ENCODE measurements at regions not wholly inside any gene's neighbourhood (a gene's known extent, or its start where the extent isn't known, plus 50 kb on each side); places are given as distances from the start of the nearest gene placed in this dataset.

DNA sequence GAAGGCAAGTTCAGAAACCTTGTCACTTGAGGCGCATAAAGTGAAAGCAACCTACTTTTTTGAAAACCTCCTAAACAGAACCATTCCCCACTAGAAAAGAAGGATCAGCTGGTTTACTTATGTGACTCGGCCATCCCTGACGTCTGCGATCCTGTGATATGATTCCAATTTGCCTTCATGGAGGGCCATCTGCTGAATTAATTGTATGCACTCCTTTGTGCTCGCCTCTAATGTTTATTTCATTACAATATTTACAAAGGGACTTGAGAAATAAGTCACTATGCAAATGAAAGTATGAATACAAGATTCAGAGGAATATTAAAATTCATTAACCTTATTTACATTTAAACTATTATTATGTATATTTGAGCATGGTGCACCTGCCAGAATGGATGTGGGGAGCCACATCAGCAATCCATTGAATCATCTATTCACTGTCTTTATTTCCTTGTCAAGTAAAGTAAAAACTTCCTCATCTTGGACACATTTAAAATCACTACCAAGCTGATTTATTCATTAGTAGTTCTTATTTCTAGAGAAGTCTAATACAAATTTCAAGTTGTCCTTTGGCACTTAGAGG is 96.5 kb downstream of the RBM43 start:
- WGBS, 2 donors: 93 to 96% methylated on average over 5 of the region's 5 CpGs
- Histone ChIP-seq H3K27me3 (ENCODE audit: control insufficient read depth in 1 of 2, insufficient read depth in 2 of 2, low read length in 1 of 2) (no peaks in the 10 kb centered on the region), H3K4me1 (ENCODE audit: control insufficient read depth in 1 of 2, insufficient read depth in 2 of 2, low read length in 2 of 2) (no peaks in the 10 kb centered on the region), H3K27ac (ENCODE audit: low read depth in 1 of 2, low read length in 2 of 2) (no peak overlapping the region), H3K36me3 (ENCODE audit: control insufficient read depth in 1 of 2, insufficient read depth in 2 of 2, low read length in 1 of 2) (no peaks in the 10 kb centered on the region), H3K4me3 (ENCODE audit: low read length in 2 of 2) (no peak overlapping the region), H3K9me3 (ENCODE audit: control insufficient read depth, low read length) (no peaks in the 10 kb centered on the region)
- intact Hi-C loops (cut with DNase I): no loop called here
- ATAC-seq (ENCODE audit: low FRiP score) (no peak), DNase-seq (no peak)

DNA sequence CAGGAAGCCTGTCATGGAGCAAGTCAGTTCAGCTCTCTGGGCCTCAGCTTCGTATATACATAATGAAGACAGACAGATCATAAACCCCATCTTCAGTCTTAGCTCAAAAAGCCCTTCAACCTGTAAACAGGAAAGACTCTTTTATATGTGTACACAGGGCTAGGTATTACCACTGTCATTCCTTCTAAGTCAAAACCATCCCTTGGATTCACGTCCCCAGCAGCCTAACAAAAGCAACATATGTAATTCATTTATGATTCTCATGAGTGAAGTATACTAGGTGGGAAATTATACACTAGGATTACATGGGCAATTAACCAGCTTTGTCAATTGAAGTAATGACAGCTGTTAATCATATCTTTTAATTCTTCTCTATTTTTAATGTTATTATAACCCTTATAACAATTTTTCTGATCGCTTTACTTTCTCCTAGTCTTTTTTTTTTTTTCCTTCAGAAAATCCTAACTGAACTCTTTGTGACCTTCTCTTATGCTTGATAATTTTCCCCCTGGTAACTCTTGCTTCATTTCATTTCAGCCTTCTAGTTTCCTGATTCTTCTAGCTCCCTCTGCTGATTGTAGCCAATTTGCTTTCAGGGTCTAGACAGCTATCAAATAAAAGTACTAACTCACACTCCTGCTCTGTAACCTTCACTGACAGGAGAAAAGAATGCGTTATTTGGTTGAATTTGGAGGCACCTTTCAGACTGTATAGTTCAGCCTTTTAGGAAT is 99.7 kb downstream of the RBM43 start:
- no peaks in the 10 kb centered on the region for H3K4me1 ChIP-seq (ENCODE audit: control insufficient read depth in 1 of 2, insufficient read depth in 2 of 2, low read length in 2 of 2)
- no peak overlapping the region for H3K27ac ChIP-seq (ENCODE audit: low read depth in 1 of 2, low read length in 2 of 2)
- WGBS, 2 donors: 63% methylated on average over 4 of the region's 4 CpGs
- ATAC-seq (ENCODE audit: low FRiP score) (no peak), DNase-seq (no peak)
- no peaks in the 10 kb centered on the region for H3K9me3 ChIP-seq (ENCODE audit: control insufficient read depth, low read length)
- H3K36me3 ChIP-seq (ENCODE audit: control insufficient read depth in 1 of 2, insufficient read depth in 2 of 2, low read length in 1 of 2): no peaks in the 10 kb centered on the region
- intact Hi-C loops (cut with DNase I): no loop called here
- no peaks in the 10 kb centered on the region for H3K27me3 ChIP-seq (ENCODE audit: control insufficient read depth in 1 of 2, insufficient read depth in 2 of 2, low read length in 1 of 2)
- no peak overlapping the region for H3K4me3 ChIP-seq (ENCODE audit: low read length in 2 of 2)

DNA sequence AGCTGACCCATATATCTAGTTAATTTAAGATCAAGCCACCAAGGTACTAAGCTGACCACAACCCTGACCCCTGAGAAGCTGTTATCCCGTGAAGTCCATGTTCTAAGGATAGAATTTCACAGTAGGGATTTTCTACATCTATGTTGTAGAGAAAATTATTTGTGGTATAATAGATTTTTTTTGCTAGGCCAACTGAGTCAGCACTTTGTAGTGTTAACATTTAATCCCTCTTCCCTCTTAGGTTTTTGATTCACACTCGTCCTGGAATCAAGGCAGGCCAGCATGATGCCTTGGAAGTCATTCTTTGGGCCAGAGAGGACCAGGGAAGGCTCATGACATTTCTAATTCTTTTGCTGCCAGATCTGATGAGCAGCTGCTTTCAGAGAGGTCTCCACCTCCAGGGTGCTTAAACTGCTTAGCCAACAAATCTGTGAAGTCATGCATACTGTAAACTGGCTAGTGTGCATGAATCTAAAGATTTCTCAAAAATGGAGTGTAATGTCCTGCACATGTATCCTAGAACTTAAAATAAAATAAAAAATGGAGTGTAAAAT is 102.5 kb downstream of the RBM43 start:
- Histone ChIP-seq H3K27me3 (ENCODE audit: control insufficient read depth in 1 of 2, insufficient read depth in 2 of 2, low read length in 1 of 2) (no peaks in the 10 kb centered on the region), H3K4me1 (ENCODE audit: control insufficient read depth in 1 of 2, insufficient read depth in 2 of 2, low read length in 2 of 2) (no peaks in the 10 kb centered on the region), H3K4me3 (ENCODE audit: low read length in 2 of 2) (no peak overlapping the region), H3K36me3 (ENCODE audit: control insufficient read depth in 1 of 2, insufficient read depth in 2 of 2, low read length in 1 of 2) (no peaks in the 10 kb centered on the region), H3K9me3 (ENCODE audit: control insufficient read depth, low read length) (no peaks in the 10 kb centered on the region), H3K27ac (ENCODE audit: low read depth in 1 of 2, low read length in 2 of 2) (no peak overlapping the region)
- DNase-seq: no peak
- no peak for ATAC-seq (ENCODE audit: low FRiP score)
- intact Hi-C loops (cut with DNase I): no loop called here
- WGBS, 2 donors: 79 to 82% methylated on average over 2 of the region's 2 CpGs

DNA sequence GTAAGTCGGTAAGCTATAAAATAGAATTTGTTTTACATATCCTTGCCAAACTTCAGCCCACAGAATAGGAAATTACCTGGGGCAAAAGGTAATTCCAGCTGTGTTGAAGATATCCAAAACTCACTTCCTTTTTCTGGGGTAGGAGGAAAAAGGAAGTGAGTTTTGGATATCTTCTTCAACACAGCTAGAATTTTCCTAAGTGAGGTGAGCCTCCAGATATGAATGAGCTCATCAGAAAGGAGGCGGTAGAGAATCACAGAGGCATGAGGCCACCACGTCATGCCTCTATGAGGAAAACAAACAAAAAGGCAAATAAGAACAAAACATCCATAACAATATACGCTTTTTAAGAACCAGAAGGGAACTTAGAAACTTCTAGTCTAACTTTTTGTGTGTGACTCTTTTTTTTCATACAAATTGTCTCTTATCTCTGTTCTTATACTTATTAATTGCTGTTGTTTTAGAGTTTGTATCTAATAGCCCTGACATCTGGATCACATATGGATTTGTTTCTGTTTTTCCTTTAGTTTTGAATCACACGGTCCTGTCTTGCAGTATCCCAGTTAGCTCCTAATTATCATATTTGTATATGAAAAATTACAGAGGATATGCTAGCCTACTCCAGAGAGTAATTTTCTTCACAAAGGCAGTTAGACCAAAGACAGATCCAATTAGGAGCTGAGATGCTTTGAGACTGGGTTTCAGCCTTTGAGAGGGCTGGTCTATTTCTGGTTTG is 104.5 kb downstream of the RBM43 start:
- H3K9me3 ChIP-seq (ENCODE audit: control insufficient read depth, low read length): no peaks in the 10 kb centered on the region
- intact Hi-C loops (cut with DNase I): no loop called here
- WGBS, 2 donors: 74 to 77% methylated on average over 5 of the region's 5 CpGs
- DNase-seq (no peak), ATAC-seq (ENCODE audit: low FRiP score) (no peak)
- H3K4me1 ChIP-seq (ENCODE audit: control insufficient read depth in 1 of 2, insufficient read depth in 2 of 2, low read length in 2 of 2): no peaks in the 10 kb centered on the region
- H3K36me3 ChIP-seq (ENCODE audit: control insufficient read depth in 1 of 2, insufficient read depth in 2 of 2, low read length in 1 of 2): no peaks in the 10 kb centered on the region
- no peaks in the 10 kb centered on the region for H3K27me3 ChIP-seq (ENCODE audit: control insufficient read depth in 1 of 2, insufficient read depth in 2 of 2, low read length in 1 of 2)
- H3K27ac ChIP-seq (ENCODE audit: low read depth in 1 of 2, low read length in 2 of 2): no peak overlapping the region
- no peak overlapping the region for H3K4me3 ChIP-seq (ENCODE audit: low read length in 2 of 2)

DNA sequence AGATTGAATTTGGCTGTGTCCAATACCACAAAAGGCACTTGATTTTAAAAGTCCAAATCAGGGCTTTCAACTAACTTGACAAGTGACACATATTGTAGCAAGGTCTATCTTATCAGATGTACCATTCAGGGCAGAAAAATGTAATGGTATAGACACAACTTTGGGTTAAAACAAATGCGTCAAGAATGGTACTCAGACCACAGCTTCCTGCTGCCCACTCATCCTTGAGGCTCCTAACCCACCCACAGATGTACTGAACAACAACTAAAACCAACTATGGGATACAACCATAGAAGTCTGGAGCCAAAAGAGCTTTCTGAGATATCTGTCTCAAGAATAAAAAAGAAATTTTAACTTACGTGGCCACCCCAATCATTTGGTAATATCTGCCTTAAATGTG is 105.2 kb downstream of the RBM43 start:
- intact Hi-C loops (cut with DNase I): no loop called here
- no peak for DNase-seq
- Histone ChIP-seq H3K36me3 (ENCODE audit: control insufficient read depth in 1 of 2, insufficient read depth in 2 of 2, low read length in 1 of 2) (no peaks in the 10 kb centered on the region), H3K4me1 (ENCODE audit: control insufficient read depth in 1 of 2, insufficient read depth in 2 of 2, low read length in 2 of 2) (no peaks in the 10 kb centered on the region), H3K27ac (ENCODE audit: low read depth in 1 of 2, low read length in 2 of 2) (no peak overlapping the region), H3K4me3 (ENCODE audit: low read length in 2 of 2) (no peak overlapping the region), H3K9me3 (ENCODE audit: control insufficient read depth, low read length) (no peaks in the 10 kb centered on the region), H3K27me3 (ENCODE audit: control insufficient read depth in 1 of 2, insufficient read depth in 2 of 2, low read length in 1 of 2) (no peaks in the 10 kb centered on the region)
- no peak for ATAC-seq (ENCODE audit: low FRiP score)
- WGBS, 2 donors: 88 to 89% methylated on average over 2 of the region's 2 CpGs

DNA sequence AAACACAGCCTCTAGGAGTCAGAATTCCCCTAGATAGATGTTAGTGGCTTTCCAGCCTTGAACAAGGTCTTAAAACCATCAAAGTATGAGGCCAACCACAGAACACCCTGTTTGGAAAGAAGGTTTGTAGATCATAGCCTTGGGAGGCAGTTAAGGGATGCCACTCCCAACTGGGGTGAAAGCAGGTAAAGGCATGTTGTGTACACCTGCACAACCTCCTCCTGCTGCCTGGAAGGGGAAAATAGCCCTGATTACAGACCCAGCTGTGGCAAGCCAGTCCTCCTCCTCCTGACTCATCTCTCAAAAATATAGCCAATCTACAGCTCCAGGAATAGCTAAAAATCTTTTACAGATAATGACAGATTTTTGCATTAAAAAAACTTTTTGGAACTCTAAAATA is 108.1 kb downstream of the RBM43 start:
- DNase-seq: no peak
- Histone ChIP-seq H3K27ac (ENCODE audit: low read depth in 1 of 2, low read length in 2 of 2) (no peak overlapping the region), H3K36me3 (ENCODE audit: control insufficient read depth in 1 of 2, insufficient read depth in 2 of 2, low read length in 1 of 2) (no peaks in the 10 kb centered on the region), H3K4me1 (ENCODE audit: control insufficient read depth in 1 of 2, insufficient read depth in 2 of 2, low read length in 2 of 2) (no peaks in the 10 kb centered on the region), H3K27me3 (ENCODE audit: control insufficient read depth in 1 of 2, insufficient read depth in 2 of 2, low read length in 1 of 2) (no peaks in the 10 kb centered on the region), H3K9me3 (ENCODE audit: control insufficient read depth, low read length) (no peaks in the 10 kb centered on the region), H3K4me3 (ENCODE audit: low read length in 2 of 2) (no peak overlapping the region)
- no peak for ATAC-seq (ENCODE audit: low FRiP score)
- intact Hi-C loops (cut with DNase I): no loop called here

DNA sequence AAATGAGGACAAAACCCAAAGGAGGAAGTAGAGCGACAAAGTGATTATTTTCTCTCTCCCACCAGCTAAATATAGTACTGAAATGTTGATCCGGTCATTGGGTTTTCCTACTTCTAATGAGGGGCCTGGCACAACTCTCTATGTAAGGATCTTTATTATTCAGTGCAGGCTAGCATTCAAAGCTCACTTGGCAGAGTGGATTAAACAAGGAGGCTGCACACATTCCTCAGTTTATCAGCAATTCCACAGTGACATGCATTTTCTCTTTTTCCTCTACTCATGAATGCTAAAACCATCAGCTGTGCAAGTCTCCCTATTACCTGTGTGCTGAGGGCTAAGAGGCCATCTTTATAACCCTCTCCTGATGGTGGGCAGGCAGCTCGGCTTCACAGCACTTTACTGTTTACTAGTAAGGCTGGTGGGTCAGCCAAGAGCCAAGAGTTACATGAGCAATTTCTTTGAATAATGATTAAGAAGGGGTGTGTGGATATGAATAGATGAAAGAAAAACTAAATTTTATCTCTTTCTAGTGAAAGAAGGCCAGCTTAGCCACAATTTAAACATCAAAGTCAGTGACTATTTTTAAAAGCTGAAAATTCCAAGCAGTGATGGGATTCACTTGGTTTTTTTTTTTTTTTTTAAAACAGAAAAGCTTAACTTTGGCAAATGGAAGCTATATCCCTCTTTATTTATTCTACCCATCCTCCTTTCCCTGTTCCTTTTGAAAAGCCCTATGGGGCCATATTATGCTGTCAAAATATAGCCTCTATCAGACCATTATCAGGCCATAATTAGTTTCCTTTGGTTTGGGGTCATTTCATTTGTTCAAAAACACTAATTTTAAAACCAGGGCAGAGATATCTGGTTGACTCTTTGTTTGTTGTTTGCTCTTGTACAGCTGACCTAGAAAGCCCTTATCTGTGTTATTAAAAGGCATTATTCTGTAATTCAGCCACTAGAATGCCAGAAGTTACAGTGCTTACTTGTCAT is 111.0 kb downstream of the RBM43 start:
- no peaks in the 10 kb centered on the region for H3K36me3 ChIP-seq (ENCODE audit: control insufficient read depth in 1 of 2, insufficient read depth in 2 of 2, low read length in 1 of 2)
- H3K27ac ChIP-seq (ENCODE audit: low read depth in 1 of 2, low read length in 2 of 2): no peak overlapping the region
- intact Hi-C loops (cut with DNase I): no loop called here
- no peaks in the 10 kb centered on the region for H3K9me3 ChIP-seq (ENCODE audit: control insufficient read depth, low read length)
- DNase-seq (no peak), ATAC-seq (ENCODE audit: low FRiP score) (no peak)
- WGBS, 2 donors: 1 to 12% methylated on average over 3 of the region's 3 CpGs
- no peaks in the 10 kb centered on the region for H3K27me3 ChIP-seq (ENCODE audit: control insufficient read depth in 1 of 2, insufficient read depth in 2 of 2, low read length in 1 of 2)
- no peaks in the 10 kb centered on the region for H3K4me1 ChIP-seq (ENCODE audit: control insufficient read depth in 1 of 2, insufficient read depth in 2 of 2, low read length in 2 of 2)
- no peak overlapping the region for H3K4me3 ChIP-seq (ENCODE audit: low read length in 2 of 2)

DNA sequence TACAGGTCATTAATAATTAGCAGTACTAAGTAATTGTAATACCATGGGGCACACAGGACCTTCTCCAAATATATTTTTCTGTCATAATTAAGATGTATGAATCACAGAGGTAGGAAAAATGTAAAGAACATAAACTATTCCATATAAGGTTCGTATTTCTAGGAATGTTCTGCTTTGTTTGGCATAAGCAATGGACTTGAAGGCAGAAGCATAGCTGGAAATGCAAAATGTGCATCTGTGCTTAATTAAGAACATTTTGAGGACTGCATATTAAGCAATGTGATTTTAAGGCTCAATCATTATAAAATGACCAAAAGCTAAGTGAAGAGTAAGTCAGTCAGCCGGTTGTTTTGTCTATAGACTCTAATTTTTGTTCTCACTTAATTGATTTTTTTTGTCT is 123.2 kb downstream of the RBM43 start:
- 54 to 59% methylated on average over 2 of the region's 2 CpGs for WGBS, 2 donors
- ATAC-seq (ENCODE audit: low FRiP score) (no peak), DNase-seq (no peak)
- no peak overlapping the region for H3K4me3 ChIP-seq (ENCODE audit: low read length in 2 of 2)
- H3K9me3 ChIP-seq (ENCODE audit: control insufficient read depth, low read length): no peaks in the 10 kb centered on the region
- H3K4me1 ChIP-seq (ENCODE audit: control insufficient read depth in 1 of 2, insufficient read depth in 2 of 2, low read length in 2 of 2): no peaks in the 10 kb centered on the region
- intact Hi-C loops (cut with DNase I): no loop called here
- H3K27me3 ChIP-seq (ENCODE audit: control insufficient read depth in 1 of 2, insufficient read depth in 2 of 2, low read length in 1 of 2): no peaks in the 10 kb centered on the region
- no peak overlapping the region for H3K27ac ChIP-seq (ENCODE audit: low read depth in 1 of 2, low read length in 2 of 2)
- H3K36me3 ChIP-seq (ENCODE audit: control insufficient read depth in 1 of 2, insufficient read depth in 2 of 2, low read length in 1 of 2): no peaks in the 10 kb centered on the region

All from aorta (tissue), 5 donors.